GM12875 (cell line): ENCODE measurements at regions not wholly inside any gene's neighbourhood (a gene's known extent, or its start where the extent isn't known, plus 50 kb on each side); places are given as distances from the start of the nearest gene placed in this dataset.

Experiments used
- H3K4me3 ChIP-seq: one replicate; pipeline ENCODE4 v1.5.1; 2011; ENCODE audit warnings: low read depth, low read length, control low read depth
- CTCF ChIP-seq: IDR thresholded peaks from 2 replicates; pipeline ENCODE4 v1.5.1; 2011; ENCODE audit warnings: low read depth, mild to moderate bottlenecking, control low read depth, inconsistent platforms, low read length, moderate library complexity, borderline replicate concordance; ENCODE audit not compliant: insufficient read depth

- no peak for TF ChIP-seq CTCF
- H3K4me3 ChIP-seq = no peak overlapping the region
These were observed 193.5 kb upstream of the ALKAL2 start for GRCh38 chr2:481388-481787.

GRCh38 chr2:479490-480176 is 191.7 kb upstream of the ALKAL2 start:
- no peak overlapping the region for H3K4me3 ChIP-seq
- TF ChIP-seq CTCF = no peak

- no peak for TF ChIP-seq CTCF
- H3K4me3 ChIP-seq = no peak overlapping the region
These were observed 191.1 kb upstream of the ALKAL2 start for GRCh38 chr2:479031-479430.

GRCh38 chr2:471560-471959 is 183.7 kb upstream of the ALKAL2 start:
- no peak for TF ChIP-seq CTCF
- H3K4me3 ChIP-seq = no peak overlapping the region

- TF ChIP-seq CTCF = no peak
- H3K4me3 ChIP-seq = no peak overlapping the region
These were observed 181.6 kb upstream of the ALKAL2 start for GRCh38 chr2:469514-469913.

GRCh38 chr2:468648-469336 is 180.9 kb upstream of the ALKAL2 start:
- TF ChIP-seq CTCF = no peak
- no peak overlapping the region for H3K4me3 ChIP-seq
